H9 (cell line): ENCODE measurements at regions not wholly inside any gene's neighbourhood (a gene's known extent, or its start where the extent isn't known, plus 50 kb on each side); places are given as distances from the start of the nearest gene placed in this dataset.
"Not testable (repeated sequence)": the region's sequence is repeated elsewhere in the genome, so short reads cannot be mapped to it uniquely, and the experiment has no call there.

ENCODE experiments used
- DNase-seq: peaks from one replicate; pipeline ENCODE4 v3.0.0-alpha.2; 2017
- H2AFZ ChIP-seq: one replicate; pipeline ENCODE4 v1.6.1; 2013; ENCODE audit warnings: mild to moderate bottlenecking, low read length, control low read depth, moderate library complexity
- H2AK5ac ChIP-seq: 2 replicates; pipeline ENCODE4 v1.6.1; 2013; ENCODE audit warnings: low read length, control low read depth, mixed read lengths; ENCODE audit not compliant: insufficient read length
- H2BK120ac ChIP-seq: one replicate; pipeline ENCODE4 v1.6.1; 2013; ENCODE audit warnings: low read depth, mild to moderate bottlenecking, low read length, control low read depth, inconsistent platforms; ENCODE audit not compliant: poor library complexity, severe bottlenecking
- H2BK12ac ChIP-seq: 2 replicates; pipeline ENCODE4 v1.6.1; 2013; ENCODE audit warnings: low read length, control low read depth, mixed read lengths, low read depth; ENCODE audit not compliant: insufficient read length
- H2BK15ac ChIP-seq: 2 replicates; pipeline ENCODE4 v1.6.1; 2013; ENCODE audit warnings: low read depth, low read length, control low read depth
- H2BK20ac ChIP-seq: one replicate; pipeline ENCODE4 v1.6.1; 2013; ENCODE audit warnings: low read depth, mild to moderate bottlenecking, low read length, control low read depth, inconsistent platforms; ENCODE audit not compliant: poor library complexity, severe bottlenecking
- H2BK5ac ChIP-seq: 2 replicates; pipeline ENCODE4 v1.6.1; 2013; ENCODE audit warnings: low read length, control low read depth, mixed read lengths; ENCODE audit not compliant: insufficient read length
- H3K14ac ChIP-seq: 2 replicates; pipeline ENCODE4 v1.6.1; 2013; ENCODE audit warnings: low read length, control low read depth; ENCODE audit not compliant: insufficient read depth
- H3K18ac ChIP-seq: 2 replicates; pipeline ENCODE4 v1.6.1; 2013; ENCODE audit warnings: low read depth, mild to moderate bottlenecking, mixed read lengths, low read length, control low read depth; ENCODE audit not compliant: insufficient read length
- H3K23ac ChIP-seq: 2 replicates; pipeline ENCODE4 v1.6.1; 2013; ENCODE audit warnings: low read length, control low read depth, mixed read lengths, low read depth; ENCODE audit not compliant: insufficient read length
- H3K23me2 ChIP-seq: 2 replicates; pipeline ENCODE4 v1.6.1; 2013; ENCODE audit warnings: low read depth, mild to moderate bottlenecking, mixed read lengths, low read length, control low read depth; ENCODE audit not compliant: insufficient read length, poor library complexity, severe bottlenecking
- H3K27ac ChIP-seq: 2 replicates; pipeline ENCODE4 v1.5.1; 2013; ENCODE audit warnings: low read length, control low read depth, mixed read lengths, low read depth; ENCODE audit not compliant: insufficient read length
- H3K27me3 ChIP-seq: 2 replicates; pipeline ENCODE4 v1.6.1; 2013; ENCODE audit warnings: low read length, control low read depth, inconsistent platforms; ENCODE audit not compliant: insufficient read depth
- H3K4ac ChIP-seq: 2 replicates; pipeline ENCODE4 v1.6.1; 2013; ENCODE audit warnings: low read depth, mild to moderate bottlenecking, control low read depth, inconsistent platforms, low read length, moderate library complexity
- H3K4me1 ChIP-seq: 2 replicates; pipeline ENCODE4 v1.6.1; 2013; ENCODE audit warnings: low read length, control low read depth, inconsistent platforms; ENCODE audit not compliant: insufficient read depth
- H3K4me2 ChIP-seq: 2 replicates; pipeline ENCODE4 v1.6.1; 2013; ENCODE audit warnings: low read length, control low read depth, mixed read lengths; ENCODE audit not compliant: insufficient read length, insufficient read depth
- H3K56ac ChIP-seq: 2 replicates; pipeline ENCODE4 v1.6.1; 2013; ENCODE audit warnings: low read depth, mild to moderate bottlenecking, mixed read lengths, low read length, control low read depth; ENCODE audit not compliant: insufficient read length
- H3K79me1 ChIP-seq: 2 replicates; pipeline ENCODE4 v1.6.1; 2013; ENCODE audit warnings: low read depth, mild to moderate bottlenecking, moderate library complexity, low read length, control low read depth, inconsistent platforms; ENCODE audit not compliant: insufficient read depth, poor library complexity, severe bottlenecking
- H3K79me2 ChIP-seq: 2 replicates; pipeline ENCODE4 v1.6.1; 2013; ENCODE audit warnings: low read length, control low read depth, inconsistent platforms; ENCODE audit not compliant: insufficient read depth
- H3K9ac ChIP-seq: 2 replicates; pipeline ENCODE4 v1.6.1; 2013; ENCODE audit warnings: low read length, control low read depth, mixed read lengths; ENCODE audit not compliant: insufficient read length; ENCODE audit errors: extremely low read depth
- H3K9me3 ChIP-seq: one replicate; pipeline ENCODE4 v1.6.1; 2013; ENCODE audit warnings: low read depth, low read length, inconsistent platforms; ENCODE audit not compliant: control insufficient read depth
- H3T11ph ChIP-seq: one replicate; pipeline ENCODE4 v1.6.1; 2013; ENCODE audit warnings: mild to moderate bottlenecking, low read length, control low read depth, inconsistent platforms
- H4K20me1 ChIP-seq: one replicate; pipeline ENCODE4 v1.6.1; 2013; ENCODE audit not compliant: control insufficient read depth, insufficient read length, insufficient read depth
- H4K5ac ChIP-seq: 2 replicates; pipeline ENCODE4 v1.6.1; 2013; ENCODE audit warnings: low read depth, mild to moderate bottlenecking, mixed read lengths, low read length, control low read depth; ENCODE audit not compliant: insufficient read length
- H4K8ac ChIP-seq: replicated peaks from 2 replicates; pipeline ENCODE4 v1.6.1; 2013; ENCODE audit warnings: low read length, control low read depth, mixed read lengths, low read depth; ENCODE audit not compliant: insufficient read length
- H4K91ac ChIP-seq: 2 replicates; pipeline ENCODE4 v1.6.1; 2013; ENCODE audit warnings: low read depth, mild to moderate bottlenecking, moderate library complexity, mixed read lengths, low read length, control low read depth; ENCODE audit not compliant: insufficient read length
- H3K27ac Mint-ChIP-seq, 3 experiments: 2 replicates in 2 of 3; 3 replicates in 1 of 3; pipeline ENCODE4 v1.8.0; 2020 to 2021; ENCODE audit warnings: mixed read lengths in 3 of 3, mild to moderate bottlenecking in 1 of 3, moderate library complexity in 1 of 3
- H3K27me3 Mint-ChIP-seq: 2 replicates; pipeline ENCODE4 v1.8.0; 2021; ENCODE audit warnings: low read depth, mild to moderate bottlenecking, moderate library complexity, mixed read lengths
- H3K36me3 Mint-ChIP-seq, 3 experiments: 2 replicates in 2 of 3; 3 replicates in 1 of 3; pipeline ENCODE4 v1.8.0; 2020 to 2021; ENCODE audit warnings: low read depth in 3 of 3, mixed read lengths in 3 of 3; ENCODE audit not compliant: insufficient read depth in 1 of 3
- H3K4me1 Mint-ChIP-seq, 2 experiments: 2 replicates each; pipeline ENCODE4 v1.8.0; 2020; ENCODE audit warnings: mixed read lengths in 2 of 2
- H3K4me3 Mint-ChIP-seq, 2 experiments: 2 replicates in 1 of 2; 3 replicates in 1 of 2; pipeline ENCODE4 v1.8.0; 2020 to 2021; ENCODE audit warnings: mild to moderate bottlenecking in 2 of 2, mixed read lengths in 2 of 2, moderate library complexity in 1 of 2
- H3K9me3 Mint-ChIP-seq, 2 experiments: 2 replicates in 1 of 2; 3 replicates in 1 of 2; pipeline ENCODE4 v1.8.0; 2020; ENCODE audit warnings: mild to moderate bottlenecking in 2 of 2, mixed read lengths in 2 of 2, moderate library complexity in 1 of 2
- WGBS: extraction: QIAGEN DNeasy Blood & Tissue Kit; methylation state at CpG from one replicate; pipeline ENCODE4 v1.1.7; 2013; ENCODE audit warnings: missing lambda C conversion rate, low lambda C conversion rate, mixed read lengths; ENCODE audit not compliant: insufficient read length; ENCODE audit errors: extremely low coverage; 5-methylcytosine and 5-hydroxymethylcytosine counted together

DNA sequence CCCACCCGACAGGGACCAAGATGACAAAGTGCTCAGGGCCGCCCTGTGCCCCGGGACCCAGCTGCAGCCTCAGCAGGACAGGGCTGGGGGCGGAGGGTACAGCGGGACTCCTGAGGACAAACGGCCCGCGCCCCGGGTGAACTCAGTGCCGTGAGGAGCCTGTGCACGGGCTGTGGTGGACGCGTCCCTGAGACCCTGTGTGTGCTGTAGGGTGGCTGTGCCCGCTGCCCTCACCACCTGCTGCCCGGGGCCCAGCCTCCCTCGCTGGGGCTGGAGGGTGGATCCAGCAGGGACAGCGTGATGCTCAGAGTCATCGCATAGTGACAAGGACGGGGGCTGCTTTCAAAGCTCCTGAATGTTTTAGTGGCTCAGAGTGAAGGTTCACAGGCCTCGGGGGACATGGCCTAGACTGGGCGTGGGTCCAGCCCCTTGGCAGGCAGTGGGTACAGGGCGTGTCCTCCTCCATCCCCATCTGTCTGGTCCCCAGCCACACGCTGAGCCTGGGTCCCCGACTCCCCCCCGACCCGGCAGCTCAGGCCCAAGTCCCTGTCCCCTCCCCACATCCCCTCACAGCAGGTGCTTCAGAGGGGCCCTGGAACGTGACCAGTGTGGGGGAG is 172.7 kb downstream of the TMEM121 start:
- not testable (repeated sequence) for H3K23ac ChIP-seq, H3T11ph ChIP-seq, H4K5ac ChIP-seq, H2BK20ac ChIP-seq, H2BK15ac ChIP-seq, H3K4me1 Mint-ChIP-seq, H3K9ac ChIP-seq, H3K4me1 ChIP-seq, H3K27ac Mint-ChIP-seq, H2BK5ac ChIP-seq, H3K27ac ChIP-seq, H2AK5ac ChIP-seq, H3K23me2 ChIP-seq, H3K4ac ChIP-seq, DNase-seq, H2BK12ac ChIP-seq, H2BK120ac ChIP-seq, H4K8ac ChIP-seq, H2AFZ ChIP-seq, H3K18ac ChIP-seq, H3K4me2 ChIP-seq, H3K27me3 ChIP-seq, H3K79me2 ChIP-seq, H3K14ac ChIP-seq, H4K91ac ChIP-seq, H4K20me1 ChIP-seq, H3K79me1 ChIP-seq, H3K56ac ChIP-seq, H3K4me3 Mint-ChIP-seq
- Mint-ChIP-seq H3K9me3 (peaks cover 58 to 63% of the 10 kb centered on the region in 2 experiments), H3K36me3 (peaks cover 31 to 40% (median 38%) of the 10 kb centered on the region in 3 experiments), H3K27me3 (peaks cover 12% of the 10 kb centered on the region)
- H3K9me3 ChIP-seq, result peaks cover 45% of the 10 kb centered on the region
- WGBS, result no CpG with 5 or more reads among the region's 27 CpGs

DNA sequence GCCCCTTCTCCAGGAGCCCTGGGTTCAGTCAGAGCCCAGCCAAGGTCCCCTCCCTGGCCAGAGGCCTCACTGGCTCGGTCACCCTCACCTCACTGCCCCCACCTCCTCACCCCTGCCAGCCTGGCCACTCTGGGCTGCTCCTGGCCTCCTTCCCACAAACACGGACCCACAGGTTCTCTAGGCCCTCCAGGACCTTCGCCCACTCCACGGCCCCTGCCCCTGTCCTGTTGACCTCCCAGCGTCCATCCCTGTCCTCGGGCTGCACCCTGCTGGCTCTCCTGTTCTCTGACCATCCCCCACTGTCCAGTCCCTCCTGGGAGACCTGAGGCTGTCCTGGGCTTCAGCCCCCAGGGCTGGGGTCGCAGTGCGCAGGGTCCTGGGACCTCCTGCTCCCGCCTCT is 173.3 kb downstream of the TMEM121 start:
- not testable (repeated sequence) for H3K79me1 ChIP-seq, H2BK5ac ChIP-seq, H2BK12ac ChIP-seq, H3K56ac ChIP-seq, H3K27ac ChIP-seq, H3K23ac ChIP-seq, H3K27me3 Mint-ChIP-seq, H3K18ac ChIP-seq, H3K4me1 Mint-ChIP-seq, H3K4ac ChIP-seq, DNase-seq, H2BK20ac ChIP-seq, H4K91ac ChIP-seq, H2BK15ac ChIP-seq, H2AK5ac ChIP-seq, H3K27ac Mint-ChIP-seq, H2AFZ ChIP-seq, H3K9ac ChIP-seq, H3K23me2 ChIP-seq, H3K14ac ChIP-seq, H3K79me2 ChIP-seq, H3K4me3 Mint-ChIP-seq, H4K5ac ChIP-seq, H3T11ph ChIP-seq, H3K27me3 ChIP-seq, H3K4me1 ChIP-seq, H3K4me2 ChIP-seq, H4K8ac ChIP-seq, H4K20me1 ChIP-seq, H2BK120ac ChIP-seq
- H3K9me3 Mint-ChIP-seq, result peaks cover 51 to 57% of the 10 kb centered on the region in 2 experiments
- H3K9me3 ChIP-seq, result peaks cover 39% of the 10 kb centered on the region
- no CpG with 5 or more reads among the region's 9 CpGs for WGBS
- H3K36me3 Mint-ChIP-seq, result peaks cover 24 to 33% (median 31%) of the 10 kb centered on the region in 3 experiments
